ENCODE measurements at regions not wholly inside any gene's neighbourhood (a gene's known extent, or its start where the extent isn't known, plus 50 kb on each side); places are given as distances from the start of the nearest gene placed in this dataset.

- no peak overlapping the region for H3K4me3 ChIP-seq (ENCODE audit: control insufficient read depth, low read depth, low read length)
- TF ChIP-seq, protein P1, sequence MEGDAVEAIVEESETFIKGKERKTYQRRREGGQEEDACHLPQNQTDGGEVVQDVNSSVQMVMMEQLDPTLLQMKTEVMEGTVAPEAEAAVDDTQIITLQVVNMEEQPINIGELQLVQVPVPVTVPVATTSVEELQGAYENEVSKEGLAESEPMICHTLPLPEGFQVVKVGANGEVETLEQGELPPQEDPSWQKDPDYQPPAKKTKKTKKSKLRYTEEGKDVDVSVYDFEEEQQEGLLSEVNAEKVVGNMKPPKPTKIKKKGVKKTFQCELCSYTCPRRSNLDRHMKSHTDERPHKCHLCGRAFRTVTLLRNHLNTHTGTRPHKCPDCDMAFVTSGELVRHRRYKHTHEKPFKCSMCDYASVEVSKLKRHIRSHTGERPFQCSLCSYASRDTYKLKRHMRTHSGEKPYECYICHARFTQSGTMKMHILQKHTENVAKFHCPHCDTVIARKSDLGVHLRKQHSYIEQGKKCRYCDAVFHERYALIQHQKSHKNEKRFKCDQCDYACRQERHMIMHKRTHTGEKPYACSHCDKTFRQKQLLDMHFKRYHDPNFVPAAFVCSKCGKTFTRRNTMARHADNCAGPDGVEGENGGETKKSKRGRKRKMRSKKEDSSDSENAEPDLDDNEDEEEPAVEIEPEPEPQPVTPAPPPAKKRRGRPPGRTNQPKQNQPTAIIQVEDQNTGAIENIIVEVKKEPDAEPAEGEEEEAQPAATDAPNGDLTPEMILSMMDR (IDR thresholded peaks at IDR 0.05; ENCODE audit: control insufficient read depth, insufficient read depth, low read depth, low read length, missing control alignments): no peak
- no peak for DNase-seq (ENCODE audit: low read depth)
Measured at GRCh38 chr3:164200053-164200823, 878.1 kb downstream of the SI start.

DNA sequence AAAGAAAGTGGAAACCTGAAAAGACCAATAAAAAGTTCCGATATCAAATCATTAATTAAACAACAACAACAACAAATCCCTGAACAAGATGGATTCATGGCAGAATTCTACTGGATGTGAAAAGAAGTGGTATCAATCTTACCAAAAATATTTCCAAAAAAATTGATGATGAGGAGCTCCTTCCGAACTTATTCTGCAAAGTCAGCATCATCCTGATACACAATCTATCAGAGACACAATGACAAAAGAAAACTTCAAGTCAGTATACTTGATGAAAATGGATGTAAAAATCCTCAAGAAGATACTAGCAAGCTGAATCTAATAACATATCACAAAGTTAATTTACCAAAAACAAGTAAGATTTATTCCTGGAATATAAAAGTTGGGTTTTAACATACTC is 881.8 kb downstream of the SI start:
- TF ChIP-seq, protein P1 (IDR thresholded peaks at IDR 0.05; ENCODE audit: control insufficient read depth, insufficient read depth, low read depth, low read length, missing control alignments): no peak
- no peak for DNase-seq (ENCODE audit: low read depth)
- H3K4me3 ChIP-seq (ENCODE audit: control insufficient read depth, low read depth, low read length): no peak overlapping the region

- TF ChIP-seq, protein P1 (IDR thresholded peaks at IDR 0.05; ENCODE audit: control insufficient read depth, insufficient read depth, low read depth, low read length, missing control alignments): no peak
- no peak overlapping the region for H3K4me3 ChIP-seq (ENCODE audit: control insufficient read depth, low read depth, low read length)
- no peak for DNase-seq (ENCODE audit: low read depth)
Measured at GRCh38 chr3:164194842-164195241, 883.5 kb downstream of the SI start.

GRCh38 chr3:164192974-164193373 is 885.3 kb downstream of the SI start:
- TF ChIP-seq, protein P1 (IDR thresholded peaks at IDR 0.05; ENCODE audit: control insufficient read depth, insufficient read depth, low read depth, low read length, missing control alignments): no peak
- H3K4me3 ChIP-seq (ENCODE audit: control insufficient read depth, low read depth, low read length): no peak overlapping the region
- DNase-seq (ENCODE audit: low read depth): no peak

- H3K4me3 ChIP-seq (ENCODE audit: control insufficient read depth, low read depth, low read length): no peak overlapping the region
- TF ChIP-seq, protein P1 (IDR thresholded peaks at IDR 0.05; ENCODE audit: control insufficient read depth, insufficient read depth, low read depth, low read length, missing control alignments): no peak
- DNase-seq (ENCODE audit: low read depth): no peak
Measured at GRCh38 chr3:164190566-164190965, 887.7 kb downstream of the SI start.

- no peak for DNase-seq (ENCODE audit: low read depth)
- H3K4me3 ChIP-seq (ENCODE audit: control insufficient read depth, low read depth, low read length): no peak overlapping the region
- TF ChIP-seq, protein P1 (IDR thresholded peaks at IDR 0.05; ENCODE audit: control insufficient read depth, insufficient read depth, low read depth, low read length, missing control alignments): no peak
Measured at GRCh38 chr3:164186095-164186494, 892.2 kb downstream of the SI start.
